ENCODE measurements at regions not wholly inside any gene's neighbourhood (a gene's known extent, or its start where the extent isn't known, plus 50 kb on each side); places are given as distances from the start of the nearest gene placed in this dataset.

- Histone ChIP-seq H2BK5ac (ENCODE audit: low read depth, low read length, poor library complexity, severe bottlenecking) (no peak overlapping the region), H3K4ac (ENCODE audit: low read depth, low read length) (no peak overlapping the region), H4K5ac (ENCODE audit: low read depth, low read length) (no peak overlapping the region), H3K27ac (ENCODE audit: insufficient read depth, low read length) (no peak overlapping the region), H3K4me1 (ENCODE audit: control insufficient read depth, insufficient read depth, low read length) (no peaks in the 10 kb centered on the region), H3K4me3 (ENCODE audit: insufficient read depth, low read depth, low read length) (no peak overlapping the region), H3K9ac (ENCODE audit: low read depth, low read length) (no peak overlapping the region), H2BK120ac (ENCODE audit: low read depth, low read length) (no peak overlapping the region; the same call in 1 of the 2 replicates), H2BK20ac (ENCODE audit: low read depth, low read length) (peak overlapping the region; percentile 33; the same call in 1 of the 2 replicates), H3K23ac (ENCODE audit: low read depth, low read length) (0 out of 2 replicates have a peak overlapping the region, but pooled peaks have one; percentile 12), H3K79me1 (ENCODE audit: low read depth in 1 of 2, low read length in 2 of 2) (no peaks in the 10 kb centered on the region), H3K18ac (ENCODE audit: low read depth, low read length) (no peak overlapping the region), H4K8ac (ENCODE audit: low read depth in 2 of 2, low read length in 2 of 2) (no peak overlapping the region), H3K27me3 (ENCODE audit: control insufficient read depth, insufficient read depth, low read length) (peaks cover 19% of the 10 kb centered on the region), H3K4me2 (ENCODE audit: low read depth, low read length) (peak overlapping the region; percentile 8; the same call in 1 of the 2 replicates), H4K91ac (ENCODE audit: insufficient read depth, low read depth, low read length) (no peak overlapping the region), H2BK15ac (ENCODE audit: low read depth, low read length) (no peak overlapping the region), H3K9me1 (ENCODE audit: insufficient read depth, low read length) (0 out of 2 replicates have a peak, but pooled peaks cover 2% of the 10 kb centered on the region), H2AK5ac (ENCODE audit: low read depth, low read length) (no peak overlapping the region), H3K56ac (ENCODE audit: extremely low read depth, insufficient read depth, low read length) (no peak overlapping the region), H4K20me1 (ENCODE audit: insufficient read depth, low read length) (no peaks in the 10 kb centered on the region), H3K36me3 (ENCODE audit: control insufficient read depth, insufficient read depth, low read length) (no peaks in the 10 kb centered on the region), H3K14ac (replicated peaks; ENCODE audit: low read depth, low read length) (no peak overlapping the region), H2AFZ (replicated peaks; ENCODE audit: low read length, poor library complexity) (peak overlapping the region; percentile 60), H2AK9ac (replicated peaks; ENCODE audit: low read depth, low read length, poor library complexity) (peak overlapping the region; percentile 79), H3K9me3 (ENCODE audit: control insufficient read depth, insufficient read depth, low read length) (no peaks in the 10 kb centered on the region)
- dilution Hi-C loops (cut with HindIII; ENCODE audit: low sequenced_read_pairs, unreplicated experiment) (loop anchor here (25.0 kb wide), 1 partner anchor 111 kb away; no protein-coding TSS in a partner anchor), intact Hi-C loops (cut with micrococcal nuclease) (loop anchor here (1.0 to 10.0 kb wide), 4 partner anchors 82 to 686 kb away; partner anchors contain the start of gene RCN1), in situ Hi-C loops (cut with MboI; ENCODE audit: low sequenced_read_pairs) (loop anchor here (5.0 to 25.0 kb wide), 2 partner anchors 121 to 936 kb away; no protein-coding TSS in a partner anchor)
- DNase-seq: peak; percentile 68
- ATAC-seq (ENCODE audit: low read depth): peak; percentile 93
- ChIA-PET POLR2A (ENCODE audit: unreplicated experiment) (no interaction called here), CTCF (interaction anchor here (0.6 to 3.1 kb wide), 3 partner anchors 120 to 356 kb away, joined by 3 to 16 read pairs (median 3); no protein-coding TSS in a partner anchor)
- TF ChIP-seq USF2 (IDR thresholded peaks at IDR 0.05; ENCODE audit: low read depth, low read length) (no peak), POLR2A (IDR thresholded peaks at IDR 0.05; ENCODE audit: low read depth, low read length) (0 out of 2 replicates have a peak, but pooled peaks have one; percentile 25), CTCF (conservative IDR thresholded peaks at IDR 0.05; ENCODE audit: low read depth, low read length) (peak; percentile 91), BHLHE40 (IDR thresholded peaks at IDR 0.05; ENCODE audit: low read depth, low read length) (no peak), SMC3 (IDR thresholded peaks at IDR 0.05; ENCODE audit: low read depth, low read length) (peak; percentile 91), RFX5 (IDR thresholded peaks at IDR 0.05; ENCODE audit: low read depth, low read length) (no peak), RAD21 (IDR thresholded peaks at IDR 0.05; ENCODE audit: low read length) (peak; percentile 96), MAFK (IDR thresholded peaks at IDR 0.05; ENCODE audit: low read depth, low read length) (no peak), MXI1 (IDR thresholded peaks at IDR 0.05; ENCODE audit: borderline replicate concordance, low read depth, low read length) (no peak)
- WGBS, 2 experiments (ENCODE audit: extremely low coverage in 2 of 2, insufficient read length in 1 of 2): 25% methylated on average over 13 of the region's 22 CpGs; no CpG with 5 or more reads in 1 of the 2 experiments
- no TSS peak for BruUV-seq (replicated peaks)
Observed at GRCh38 chr11:32172848-32173834, 82.3 kb downstream of the RCN1 start.

All from IMR-90 (cell line).